HG03442 (cell line): ENCODE measurements at regions not wholly inside any gene's neighbourhood (a gene's known extent, or its start where the extent isn't known, plus 50 kb on each side); places are given as distances from the start of the nearest gene placed in this dataset.

Experiments used
- ATAC-seq: cut with Tn5 transposase; IDR thresholded peaks from one replicate; pipeline ENCODE4 v1.9.1; 2021; ENCODE audit warnings: mild to moderate bottlenecking, moderate library complexity; ENCODE audit not compliant: unreplicated experiment

DNA sequence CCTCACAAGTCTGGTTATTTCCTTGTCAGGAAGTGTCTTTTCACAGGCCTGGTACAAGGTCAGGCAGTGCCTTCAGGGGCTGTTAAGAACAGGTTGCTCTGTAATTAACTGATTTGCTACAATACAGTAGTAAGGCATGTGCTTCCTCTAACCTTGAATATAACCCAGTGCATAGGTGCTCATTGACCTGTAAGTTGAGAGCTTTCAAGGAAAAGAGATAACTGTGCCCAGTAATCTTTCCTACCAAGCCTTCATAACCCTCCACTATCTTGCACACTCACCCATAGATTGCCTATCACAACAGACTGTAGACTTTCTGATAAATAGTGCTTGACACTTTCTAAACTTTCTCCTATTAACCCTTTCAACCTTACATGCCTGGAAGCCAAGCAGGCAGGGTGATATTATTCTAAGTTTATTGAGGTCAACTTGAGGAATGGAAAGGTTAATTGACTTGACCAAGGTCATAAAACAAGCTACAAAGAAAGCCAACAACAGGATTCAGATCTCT lies 148.1 kb downstream of the PPARGC1A start:
- no peak for ATAC-seq

DNA sequence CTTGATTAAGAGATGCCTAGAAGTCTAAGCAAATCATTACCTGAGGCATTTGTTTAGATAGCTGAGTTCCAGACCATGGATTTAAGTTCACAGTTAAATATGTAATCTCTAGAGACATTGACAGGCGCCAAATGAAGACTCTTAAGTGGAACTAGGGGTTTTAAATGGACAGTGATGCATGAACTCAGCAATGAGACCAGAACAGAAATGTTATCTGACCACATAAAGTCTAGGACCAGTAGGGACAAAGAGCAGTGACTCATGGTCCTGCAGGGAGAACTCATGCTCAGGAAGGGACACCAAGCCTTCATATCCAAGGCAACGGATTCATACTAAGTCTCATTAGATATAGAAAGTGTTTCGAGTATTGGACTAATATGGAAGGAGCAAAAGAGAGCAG lies 152.3 kb downstream of the PPARGC1A start:
- ATAC-seq = no peak

- no peak for ATAC-seq
Observed at GRCh38 chr4:23736466-23736865, 153.4 kb downstream of the PPARGC1A start.

DNA sequence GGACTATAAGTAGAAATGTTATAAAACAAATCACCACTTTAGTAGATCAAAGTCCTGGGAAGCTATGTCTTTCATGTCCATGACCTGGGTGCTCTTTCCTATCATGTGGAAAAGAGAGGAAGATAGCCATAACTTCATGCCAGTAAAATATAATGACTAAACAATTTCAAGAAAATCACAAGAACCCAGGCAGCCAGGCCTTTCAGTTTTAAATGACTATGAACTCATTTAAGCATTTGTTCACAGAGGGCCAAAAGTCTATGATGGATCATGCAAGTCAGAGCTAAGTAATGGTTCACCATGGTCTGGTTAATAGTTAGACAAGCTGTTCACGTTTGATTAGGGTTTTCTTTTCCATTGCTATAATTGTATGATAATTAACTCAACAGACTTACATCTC lies 155.8 kb downstream of the PPARGC1A start:
- ATAC-seq = no peak

GRCh38 chr4:23733476-23733875 lies 156.4 kb downstream of the PPARGC1A start:
- no peak for ATAC-seq

DNA sequence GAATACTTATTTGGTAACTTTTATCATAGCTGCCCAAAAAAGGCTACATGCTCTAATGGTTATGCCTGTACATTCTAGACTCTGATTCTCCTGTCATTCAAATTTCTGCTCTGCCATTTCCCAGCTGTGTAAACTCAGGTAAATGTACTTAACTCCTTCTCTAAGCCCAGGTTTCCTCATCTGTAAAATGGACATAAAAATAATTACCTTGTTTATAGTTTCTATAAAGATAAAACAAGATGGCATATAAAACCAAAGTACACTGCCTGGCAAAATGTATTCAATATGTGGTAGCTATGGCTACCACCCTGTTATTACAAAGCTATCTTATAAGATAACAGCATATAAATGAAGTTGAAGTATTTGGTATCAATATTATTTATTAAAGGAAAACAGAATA lies 158.8 kb downstream of the PPARGC1A start:
- ATAC-seq = no peak

GRCh38 chr4:23728971-23729370 lies 160.9 kb downstream of the PPARGC1A start:
- no peak for ATAC-seq

DNA sequence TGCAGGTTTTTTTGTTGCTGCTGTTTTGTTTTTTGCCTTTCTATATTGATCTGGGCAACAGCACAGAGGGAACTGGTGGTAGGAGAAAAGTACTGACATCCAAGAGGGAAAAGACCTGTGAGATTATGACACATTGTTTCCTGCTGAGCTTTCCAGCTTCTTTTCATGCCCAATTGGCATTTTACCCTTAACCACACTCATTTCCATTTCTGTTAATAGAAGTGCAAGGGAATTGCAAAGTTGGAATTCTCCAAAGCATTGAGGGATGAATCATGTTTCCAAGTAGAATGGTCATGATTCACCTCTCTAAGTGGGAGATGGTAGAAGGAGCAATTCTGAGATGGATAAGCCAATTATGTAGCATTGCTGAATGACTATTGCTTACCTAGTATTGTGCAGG lies 161.5 kb downstream of the PPARGC1A start:
- ATAC-seq = no peak

DNA sequence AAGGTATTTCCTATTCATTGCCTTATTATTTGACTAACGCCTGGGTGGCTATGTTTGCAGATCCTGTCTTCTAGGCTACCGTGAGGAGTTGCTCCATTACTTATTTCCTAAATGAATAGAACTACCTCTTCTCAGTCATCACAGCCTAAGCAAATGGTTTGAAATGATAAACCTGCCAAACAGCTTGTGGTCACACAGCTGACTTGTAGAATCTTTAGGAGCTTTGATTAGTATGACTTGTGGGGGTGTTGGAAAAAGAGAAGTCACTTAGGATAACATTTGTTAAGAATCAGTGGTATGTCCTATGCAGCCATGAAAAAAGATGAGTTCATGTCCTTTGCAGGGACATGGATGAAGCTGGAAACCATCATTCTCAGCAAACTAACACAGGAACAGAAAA lies 169.3 kb downstream of the PPARGC1A start:
- no peak for ATAC-seq

- no peak for ATAC-seq
Observed at GRCh38 chr4:23718435-23718834, 171.4 kb downstream of the PPARGC1A start.

DNA sequence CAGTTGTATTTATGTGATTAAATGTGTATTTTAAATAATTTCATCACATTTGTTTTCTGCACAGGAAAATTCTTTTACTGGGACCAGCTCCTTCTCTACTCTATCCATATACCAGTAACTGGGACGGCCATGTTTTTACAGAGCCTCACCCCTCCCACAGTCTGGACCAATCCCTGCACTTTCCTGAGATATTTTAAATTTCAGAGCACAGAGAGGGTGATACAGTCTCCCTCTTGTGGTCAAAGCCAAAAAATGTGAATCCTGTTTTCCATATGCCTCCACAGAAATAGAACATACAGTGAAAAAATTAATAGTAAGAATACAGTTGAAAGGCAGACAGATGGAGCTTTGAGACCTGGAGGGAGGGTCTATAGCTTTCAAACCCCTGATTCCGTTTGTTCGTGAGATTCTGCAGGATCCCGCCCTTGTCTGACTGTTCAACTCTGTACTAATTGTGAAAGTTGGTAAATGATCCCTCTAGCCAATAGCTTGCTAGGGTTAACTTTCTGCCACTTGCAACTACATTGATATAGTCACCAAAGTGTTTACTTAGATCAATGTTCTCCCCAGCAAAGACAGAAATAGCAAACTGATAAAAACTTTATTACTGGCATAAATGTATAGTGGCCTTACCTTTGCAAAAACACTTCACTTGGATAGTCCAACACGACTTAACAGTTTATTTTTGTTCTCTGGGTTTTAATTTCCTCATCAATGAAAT lies 172.2 kb downstream of the PPARGC1A start:
- no peak for ATAC-seq

- no peak for ATAC-seq
Observed at GRCh38 chr4:23710298-23710697, 179.5 kb downstream of the PPARGC1A start.

DNA sequence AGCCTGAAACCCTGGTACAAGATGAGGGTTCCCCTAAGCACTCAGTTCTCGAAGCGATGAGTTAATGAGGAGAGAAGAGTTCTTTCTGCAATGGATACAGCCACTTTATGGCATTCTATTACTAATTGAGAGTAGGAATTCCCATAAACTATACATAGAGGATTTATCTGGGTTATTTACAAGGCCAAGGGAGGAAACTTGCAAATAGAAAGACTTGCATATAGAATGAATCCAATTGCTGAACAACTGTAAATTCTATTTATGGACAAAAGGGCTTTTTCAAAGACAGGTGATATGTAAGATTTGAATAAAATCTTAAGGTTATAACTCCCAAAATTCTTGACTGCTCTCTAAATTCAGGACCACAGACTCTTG lies 182.2 kb downstream of the PPARGC1A start:
- no peak for ATAC-seq

- no peak for ATAC-seq
Observed at GRCh38 chr4:23706972-23707651, 182.7 kb downstream of the PPARGC1A start.

DNA sequence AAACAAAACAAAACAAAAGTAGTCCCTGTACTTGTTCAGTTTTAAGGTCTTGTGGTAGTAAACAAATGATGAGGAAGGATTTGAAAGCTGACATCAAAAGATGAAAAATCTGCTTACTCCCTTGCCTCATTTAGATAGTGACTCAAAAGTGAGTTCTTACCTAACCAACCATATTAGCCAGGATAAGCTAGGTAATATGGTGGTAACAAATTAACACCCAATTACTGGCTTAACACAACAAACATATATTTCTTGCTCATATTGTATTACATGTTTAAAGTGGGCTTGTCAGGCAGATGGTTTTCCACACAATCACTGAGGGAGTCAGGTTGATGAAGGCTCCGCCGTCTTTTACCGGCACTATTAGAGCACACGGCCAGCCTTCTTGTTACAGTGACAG lies 189.7 kb downstream of the PPARGC1A start:
- no peak for ATAC-seq

- ATAC-seq = no peak
Observed at GRCh38 chr4:23697722-23698121, 192.1 kb downstream of the PPARGC1A start.

- no peak for ATAC-seq
Observed at GRCh38 chr4:23697001-23697528, 192.8 kb downstream of the PPARGC1A start.

DNA sequence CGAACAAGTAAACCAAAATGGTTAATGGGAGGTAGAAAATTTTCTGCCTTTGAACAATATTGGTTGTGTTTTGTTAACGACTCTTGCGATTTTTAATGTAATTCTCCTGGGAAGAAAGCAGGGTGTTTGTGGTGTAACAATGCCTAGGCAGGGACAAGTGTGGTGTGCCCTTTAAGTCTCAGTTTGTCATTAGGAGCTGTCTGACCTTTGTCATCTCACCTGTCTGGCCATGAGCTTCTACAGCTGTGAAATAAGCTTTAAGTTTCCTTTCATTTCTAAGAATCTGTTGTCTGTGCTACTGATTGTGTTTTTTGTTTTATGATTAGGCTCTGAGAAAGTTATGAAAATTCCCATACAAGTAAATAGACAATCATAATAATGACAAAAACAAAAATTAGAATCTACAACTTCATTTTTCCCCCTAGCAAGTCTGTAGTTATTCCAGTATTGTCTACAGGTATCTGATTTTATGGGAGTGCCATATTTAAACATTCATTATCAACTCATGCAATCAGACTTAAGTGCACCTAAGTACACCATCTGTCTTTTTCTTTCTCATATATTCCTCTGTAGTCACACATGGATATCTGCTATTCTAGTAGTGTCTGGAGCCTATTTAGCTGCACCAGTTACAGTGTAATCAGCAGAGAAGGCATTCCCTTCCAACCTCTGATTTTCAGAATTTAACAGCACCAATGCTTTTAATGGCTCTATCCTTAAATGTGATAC lies 203.5 kb downstream of the PPARGC1A start:
- no peak for ATAC-seq

DNA sequence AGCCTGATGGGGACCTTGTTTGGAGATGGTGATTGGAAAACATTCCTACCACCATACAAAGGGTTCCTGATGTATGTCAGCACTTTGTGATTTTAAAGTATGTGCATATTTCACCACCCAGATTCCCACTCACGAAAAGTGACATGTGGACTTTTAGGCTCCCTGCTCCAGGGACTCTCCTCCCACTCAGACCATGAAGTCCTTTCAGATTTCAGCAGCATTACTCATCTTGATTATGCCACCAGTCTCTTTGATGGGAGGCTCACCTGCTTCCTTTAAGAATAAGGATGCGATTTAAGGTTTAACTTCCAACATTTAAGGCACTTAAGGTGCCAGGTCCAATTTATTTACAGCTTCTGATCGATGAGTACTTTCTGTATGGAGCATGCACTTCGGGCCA lies 204.4 kb downstream of the PPARGC1A start:
- ATAC-seq = no peak

DNA sequence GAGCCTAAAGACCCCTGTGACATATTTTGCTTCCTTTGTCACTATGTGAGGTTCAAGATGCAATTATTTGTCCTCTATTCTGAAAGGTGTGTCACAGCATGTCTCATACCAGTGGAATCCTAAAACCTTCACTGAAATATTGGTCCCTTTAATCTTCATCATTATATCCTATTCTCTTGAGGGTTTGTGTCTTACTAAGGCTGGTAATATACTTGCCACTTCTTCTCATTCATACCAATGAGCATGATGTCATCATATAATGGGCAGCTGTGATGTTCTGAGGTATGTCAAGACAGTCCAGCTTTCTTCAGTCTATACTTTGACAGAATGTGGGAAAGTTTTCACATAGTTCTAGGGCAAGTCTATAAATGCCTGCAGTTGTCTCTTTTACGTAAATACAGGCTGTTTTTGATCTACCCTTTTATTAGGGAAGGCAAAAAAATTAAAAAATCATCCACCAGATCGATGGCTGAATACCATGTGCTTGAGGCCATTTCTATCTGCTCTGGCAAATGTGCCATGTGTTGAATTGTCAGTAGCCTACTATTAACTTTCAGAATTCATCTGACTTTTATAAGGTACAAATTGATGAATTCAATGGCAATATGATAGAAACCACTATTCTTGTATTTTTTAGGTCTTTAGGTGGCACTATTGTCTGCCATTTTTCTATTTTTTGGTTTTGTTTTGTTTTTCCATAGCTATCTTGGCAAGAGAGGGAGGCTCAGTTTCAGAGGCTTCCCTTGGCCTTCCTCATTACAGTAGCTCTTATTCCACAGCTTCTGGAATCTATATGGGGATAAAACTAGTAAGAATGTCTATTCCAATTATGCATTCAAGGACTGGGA lies 209.0 kb downstream of the PPARGC1A start:
- ATAC-seq = no peak

GRCh38 chr4:23674694-23675093 lies 215.2 kb downstream of the PPARGC1A start:
- no peak for ATAC-seq
